Calu3 (cell line): ENCODE measurements at regions not wholly inside any gene's neighbourhood (a gene's known extent, or its start where the extent isn't known, plus 50 kb on each side); places are given as distances from the start of the nearest gene placed in this dataset.

ENCODE experiments used
- BruUV-seq: library from RNA; stranded (reverse); fragments of 400-500 nt; replicated peaks from 2 replicates; lab custom pipeline; 2021; lab: Mats Ljungman, UMichigan
- CTCF ChIA-PET: fragments of 300-600 bp; sonication (Branson Sonifier 250); formaldehyde crosslinking; loops from one replicate; lab custom pipeline; 2022; ENCODE audit warnings: antibody characterized with exemption; lab: Charles Lee
- DNase-seq: peaks from one replicate; pipeline ENCODE4 v3.0.0; 2022
- H3K27ac Mint-ChIP-seq: one replicate; pipeline ENCODE4 v1.8.0; 2022; ENCODE audit warnings: mixed read lengths; ENCODE audit not compliant: unreplicated experiment
- H3K27me3 Mint-ChIP-seq: one replicate; pipeline ENCODE4 v1.8.0; 2022; ENCODE audit warnings: mixed read lengths; ENCODE audit not compliant: unreplicated experiment
- H3K36me3 Mint-ChIP-seq: one replicate; pipeline ENCODE4 v1.8.0; 2022; ENCODE audit warnings: mild to moderate bottlenecking, moderate library complexity, mixed read lengths; ENCODE audit not compliant: insufficient read depth, unreplicated experiment
- H3K4me1 Mint-ChIP-seq: one replicate; pipeline ENCODE4 v1.8.0; 2022; ENCODE audit warnings: mild to moderate bottlenecking, low read depth, mixed read lengths; ENCODE audit not compliant: unreplicated experiment
- H3K4me3 Mint-ChIP-seq: one replicate; pipeline ENCODE4 v1.8.0; 2022; ENCODE audit warnings: mild to moderate bottlenecking, low read depth, moderate library complexity, mixed read lengths; ENCODE audit not compliant: unreplicated experiment
- H3K9me3 Mint-ChIP-seq: one replicate; pipeline ENCODE4 v1.8.0; 2022; ENCODE audit warnings: low read depth, mixed read lengths; ENCODE audit not compliant: unreplicated experiment
- intact Hi-C: fragments of 100-400 bp; cut with micrococcal nuclease; formaldehyde crosslinking; loops from one replicate; pipeline ENCODE4 v1.10.0; 2022; ENCODE audit not compliant: unreplicated experiment
- TF ChIP-seq, protein P1 (sequence below): fragments of 200-600 bp; IDR thresholded peaks from one replicate; pipeline ENCODE4 v1.8.0; 2022; ENCODE audit warnings: antibody characterized with exemption; ENCODE audit not compliant: unreplicated experiment

DNA sequence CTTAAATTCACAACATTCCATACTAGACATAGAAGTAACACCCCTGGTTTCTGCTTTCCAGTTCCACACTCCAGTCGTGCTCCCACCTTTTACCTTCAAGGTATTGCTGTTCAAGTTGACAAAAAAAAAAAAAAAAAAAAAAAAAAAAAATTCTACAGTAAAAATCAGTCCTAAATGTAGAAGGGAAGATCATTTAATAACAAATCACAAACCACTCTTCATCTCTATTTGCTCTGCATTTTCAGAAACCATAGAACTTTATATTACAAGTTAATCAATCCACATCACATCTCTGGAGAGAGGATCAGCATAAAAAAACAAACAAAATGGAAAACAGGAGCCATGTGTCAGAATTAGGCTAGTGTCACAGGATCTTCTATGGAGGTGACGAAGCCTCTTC is 206.3 kb upstream of the KLF14 start:
- intact Hi-C loops: loop anchor here (1.0 to 5.0 kb wide), 2 partner anchors 44 to 67 kb away; no protein-coding TSS in a partner anchor
- no peak for DNase-seq
- TF ChIP-seq, protein P1, sequence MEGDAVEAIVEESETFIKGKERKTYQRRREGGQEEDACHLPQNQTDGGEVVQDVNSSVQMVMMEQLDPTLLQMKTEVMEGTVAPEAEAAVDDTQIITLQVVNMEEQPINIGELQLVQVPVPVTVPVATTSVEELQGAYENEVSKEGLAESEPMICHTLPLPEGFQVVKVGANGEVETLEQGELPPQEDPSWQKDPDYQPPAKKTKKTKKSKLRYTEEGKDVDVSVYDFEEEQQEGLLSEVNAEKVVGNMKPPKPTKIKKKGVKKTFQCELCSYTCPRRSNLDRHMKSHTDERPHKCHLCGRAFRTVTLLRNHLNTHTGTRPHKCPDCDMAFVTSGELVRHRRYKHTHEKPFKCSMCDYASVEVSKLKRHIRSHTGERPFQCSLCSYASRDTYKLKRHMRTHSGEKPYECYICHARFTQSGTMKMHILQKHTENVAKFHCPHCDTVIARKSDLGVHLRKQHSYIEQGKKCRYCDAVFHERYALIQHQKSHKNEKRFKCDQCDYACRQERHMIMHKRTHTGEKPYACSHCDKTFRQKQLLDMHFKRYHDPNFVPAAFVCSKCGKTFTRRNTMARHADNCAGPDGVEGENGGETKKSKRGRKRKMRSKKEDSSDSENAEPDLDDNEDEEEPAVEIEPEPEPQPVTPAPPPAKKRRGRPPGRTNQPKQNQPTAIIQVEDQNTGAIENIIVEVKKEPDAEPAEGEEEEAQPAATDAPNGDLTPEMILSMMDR: no peak
- peaks cover 65% of the 10 kb centered on the region for H3K36me3 Mint-ChIP-seq
- CTCF ChIA-PET: interaction anchor here (0.8 to 1.8 kb wide), 5 partner anchors 8 to 67 kb away, joined by 3 to 5 read pairs (median 4); no protein-coding TSS in a partner anchor
- H3K27ac Mint-ChIP-seq: peak overlapping the region; percentile 97
- H3K27me3 Mint-ChIP-seq: no peaks in the 10 kb centered on the region
- no TSS peak for BruUV-seq
- H3K9me3 Mint-ChIP-seq: peaks cover 2% of the 10 kb centered on the region
- H3K4me3 Mint-ChIP-seq: peak overlapping the region; percentile 90
- H3K4me1 Mint-ChIP-seq: peaks cover 45% of the 10 kb centered on the region

DNA sequence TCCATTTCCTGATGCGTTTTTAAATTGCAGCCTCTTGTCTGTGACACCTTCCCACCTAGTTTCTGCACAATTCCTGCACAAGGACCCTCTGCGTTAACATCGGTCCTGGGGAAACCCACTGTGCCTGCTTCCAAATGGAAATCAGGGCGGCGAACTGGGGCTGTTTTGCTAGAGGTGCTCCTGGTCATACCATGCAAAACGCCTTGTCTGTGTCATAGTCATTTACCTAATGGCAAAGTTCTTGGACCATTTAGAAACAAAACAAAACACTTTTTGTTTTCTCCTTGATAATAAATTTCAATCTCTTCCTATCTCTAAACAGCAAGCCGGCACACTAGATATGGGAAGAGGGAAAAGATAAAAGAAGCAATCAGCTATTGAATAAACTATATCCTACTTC is 206.9 kb upstream of the KLF14 start:
- H3K27ac Mint-ChIP-seq: peak overlapping the region; percentile 97
- TF ChIP-seq, protein P1: no peak
- CTCF ChIA-PET: interaction anchor here (0.8 to 1.8 kb wide), 8 partner anchors 9 to 68 kb away, joined by 3 to 10 read pairs (median 4); no protein-coding TSS in a partner anchor
- peaks cover 2% of the 10 kb centered on the region for H3K9me3 Mint-ChIP-seq
- intact Hi-C loops: loop anchor here (1.0 to 5.0 kb wide), 2 partner anchors 45 to 66 kb away; no protein-coding TSS in a partner anchor
- peaks cover 69% of the 10 kb centered on the region for H3K36me3 Mint-ChIP-seq
- H3K4me3 Mint-ChIP-seq: peak overlapping the region; percentile 90
- peaks cover 45% of the 10 kb centered on the region for H3K4me1 Mint-ChIP-seq
- no peak for DNase-seq
- BruUV-seq: TSS peak; percentile 47
- no peaks in the 10 kb centered on the region for H3K27me3 Mint-ChIP-seq

DNA sequence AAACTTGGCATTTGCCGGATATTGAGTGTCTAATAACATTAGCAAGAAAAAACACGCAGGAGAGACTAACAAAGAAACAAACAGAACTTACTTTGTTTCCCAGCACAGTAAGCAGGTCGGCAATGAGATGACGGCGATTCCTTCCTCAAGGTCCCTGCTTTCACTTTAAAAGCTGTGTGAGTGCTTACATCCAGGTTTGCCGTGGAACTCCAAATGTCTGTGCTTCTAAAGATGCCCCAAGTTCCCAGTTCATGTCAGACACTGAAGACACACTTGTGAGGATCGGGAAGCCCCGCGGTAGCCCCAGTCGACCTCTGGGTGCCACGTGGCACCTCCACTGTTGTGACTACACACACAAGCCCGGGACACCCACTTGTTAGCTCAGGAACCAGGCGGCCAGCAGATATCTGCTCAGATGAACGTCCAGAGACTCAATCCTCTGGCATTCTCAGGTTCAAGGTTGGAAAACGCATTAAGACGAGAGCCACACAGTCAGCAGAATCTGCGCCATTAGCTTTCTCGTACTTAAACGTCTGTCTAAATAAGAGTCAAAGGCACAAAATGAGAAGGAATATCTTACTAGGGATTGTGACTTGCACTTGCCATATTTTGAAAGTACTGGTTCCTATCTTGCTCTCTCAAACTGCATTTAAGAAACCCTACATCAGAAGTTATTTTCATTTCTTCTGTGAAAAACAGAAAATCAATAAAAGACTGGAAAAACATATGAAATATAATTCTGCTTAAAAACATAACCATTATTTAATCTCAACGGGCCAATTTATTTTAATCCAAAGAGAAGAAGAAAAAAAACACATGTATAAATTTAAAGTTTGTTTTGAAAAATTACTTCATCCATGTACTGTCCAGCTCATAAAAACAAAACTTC is 207.6 kb upstream of the KLF14 start:
- BruUV-seq: TSS peak; percentile 81
- intact Hi-C loops: loop anchor here (5.0 kb wide), 1 partner anchor 66 kb away; no protein-coding TSS in a partner anchor
- TF ChIP-seq, protein P1: no peak
- Mint-ChIP-seq H3K4me3 (peak overlapping the region; percentile 90), H3K9me3 (peaks cover 2% of the 10 kb centered on the region), H3K27me3 (no peaks in the 10 kb centered on the region), H3K36me3 (peaks cover 67% of the 10 kb centered on the region), H3K27ac (peak overlapping the region; percentile 97), H3K4me1 (peaks cover 46% of the 10 kb centered on the region)
- peak; percentile 68 for DNase-seq
- CTCF ChIA-PET: interaction anchor here (0.7 to 1.8 kb wide), 9 partner anchors 10 to 69 kb away, joined by 3 to 10 read pairs (median 4); no protein-coding TSS in a partner anchor

DNA sequence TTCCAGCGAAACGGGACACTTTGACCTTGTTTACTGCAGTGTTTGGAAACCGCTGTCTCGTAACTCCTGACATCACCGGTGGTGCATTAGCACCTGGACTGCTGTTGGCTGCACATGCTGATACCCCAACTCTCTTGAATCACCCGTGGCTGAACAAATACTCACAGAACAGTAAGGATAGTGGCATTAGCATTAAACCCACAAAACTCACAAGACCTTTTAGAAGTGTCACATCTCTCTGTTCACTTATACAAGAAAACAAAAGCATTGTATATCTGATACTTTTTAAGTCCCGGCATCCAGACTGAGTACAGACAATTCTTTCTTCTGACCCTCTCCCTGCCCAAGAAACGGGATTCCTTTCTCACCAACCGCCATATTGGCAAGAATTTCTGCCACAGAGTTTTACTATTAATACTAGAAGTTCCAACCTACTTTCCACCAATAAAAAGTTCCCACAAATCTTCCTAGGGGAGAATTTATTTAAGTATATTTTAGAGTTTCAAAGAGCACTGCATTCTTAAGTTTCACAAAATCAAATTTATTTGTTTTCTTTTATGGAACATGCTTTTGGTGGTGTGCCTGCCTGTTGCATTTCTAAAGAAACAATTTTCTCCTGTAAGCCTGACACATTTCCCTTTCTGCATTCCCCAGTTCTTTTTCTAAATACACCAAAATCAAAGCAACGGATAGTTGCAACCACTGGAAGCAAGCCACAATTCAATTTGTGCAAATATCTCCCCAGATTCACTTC is 208.4 kb upstream of the KLF14 start:
- intact Hi-C loops: loop anchor here (5.0 kb wide), 1 partner anchor 65 kb away; no protein-coding TSS in a partner anchor
- Mint-ChIP-seq H3K4me3 (peak overlapping the region; percentile 90), H3K27ac (peak overlapping the region; percentile 97)

More for the DNA sequence above, 208.4 kb upstream of the KLF14 start:
- CTCF ChIA-PET: interaction anchor here (0.7 to 1.5 kb wide), 5 partner anchors 18 to 45 kb away, joined by 4 to 10 read pairs (median 6); no protein-coding TSS in a partner anchor
- no peaks in the 10 kb centered on the region for H3K9me3 Mint-ChIP-seq
- peaks cover 61% of the 10 kb centered on the region for H3K36me3 Mint-ChIP-seq
- no peaks in the 10 kb centered on the region for H3K27me3 Mint-ChIP-seq
- DNase-seq: peak; percentile 50
- TF ChIP-seq, protein P1: no peak
- H3K4me1 Mint-ChIP-seq: peaks cover 42% of the 10 kb centered on the region
- BruUV-seq: no TSS peak
